Right lobe of liver (tissue), 4 donors: ENCODE measurements at regions not wholly inside any gene's neighbourhood (a gene's known extent, or its start where the extent isn't known, plus 50 kb on each side); places are given as distances from the start of the nearest gene placed in this dataset.

Experiments
- POLR2A ChIP-seq: fragments of 450-650 bp; IDR thresholded peaks from one replicate; pipeline ENCODE4 v1.6.1; 2017; ENCODE audit warnings: antibody characterized with exemption, mild to moderate bottlenecking
- TF ChIP-seq, protein P1 (sequence below), 4 donors: fragments of 200-600 bp in 3 of 4; fragments of 450-650 bp in 1 of 4; IDR thresholded peaks; one replicate each; pipeline versions ENCODE4 v1.5.1 to v1.8.0; 2016 to 2022; ENCODE audit warnings: antibody characterized with exemption in 4 of 4, mild to moderate bottlenecking in 2 of 4
- donor health status: DM: no; HTN: no; CAD: no.
- donor health status: DM: no; HTN: no; CAD: no.
- donor health status: DM: no; HTN: yes; CAD: no.

DNA sequence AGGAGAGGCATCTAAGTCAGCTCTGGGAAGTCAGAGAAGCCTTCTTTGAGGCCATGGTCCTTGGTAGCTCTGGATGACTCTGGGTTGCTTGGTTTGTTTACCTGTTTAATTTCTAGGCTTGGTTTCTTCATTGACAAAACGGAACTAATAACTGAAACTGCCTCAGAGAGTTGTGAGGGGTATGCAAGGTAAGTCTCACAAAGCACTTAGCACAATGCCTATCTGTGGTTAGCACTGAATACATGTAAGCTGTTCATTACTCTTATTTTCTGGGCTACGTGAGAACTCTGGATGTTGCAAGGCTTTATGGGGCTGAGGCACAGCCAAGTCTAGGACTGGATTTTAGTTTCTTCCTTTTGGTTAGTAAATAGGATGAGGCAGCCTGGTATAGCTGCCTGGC is 225.8 kb upstream of the NCAM1 start:
- TF ChIP-seq, protein P1, sequence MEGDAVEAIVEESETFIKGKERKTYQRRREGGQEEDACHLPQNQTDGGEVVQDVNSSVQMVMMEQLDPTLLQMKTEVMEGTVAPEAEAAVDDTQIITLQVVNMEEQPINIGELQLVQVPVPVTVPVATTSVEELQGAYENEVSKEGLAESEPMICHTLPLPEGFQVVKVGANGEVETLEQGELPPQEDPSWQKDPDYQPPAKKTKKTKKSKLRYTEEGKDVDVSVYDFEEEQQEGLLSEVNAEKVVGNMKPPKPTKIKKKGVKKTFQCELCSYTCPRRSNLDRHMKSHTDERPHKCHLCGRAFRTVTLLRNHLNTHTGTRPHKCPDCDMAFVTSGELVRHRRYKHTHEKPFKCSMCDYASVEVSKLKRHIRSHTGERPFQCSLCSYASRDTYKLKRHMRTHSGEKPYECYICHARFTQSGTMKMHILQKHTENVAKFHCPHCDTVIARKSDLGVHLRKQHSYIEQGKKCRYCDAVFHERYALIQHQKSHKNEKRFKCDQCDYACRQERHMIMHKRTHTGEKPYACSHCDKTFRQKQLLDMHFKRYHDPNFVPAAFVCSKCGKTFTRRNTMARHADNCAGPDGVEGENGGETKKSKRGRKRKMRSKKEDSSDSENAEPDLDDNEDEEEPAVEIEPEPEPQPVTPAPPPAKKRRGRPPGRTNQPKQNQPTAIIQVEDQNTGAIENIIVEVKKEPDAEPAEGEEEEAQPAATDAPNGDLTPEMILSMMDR (IDR thresholded peaks at IDR 0.05) = no peak
- no peak for TF ChIP-seq POLR2A
